IMR-90 (cell line): ENCODE measurements at regions not wholly inside any gene's neighbourhood (a gene's known extent, or its start where the extent isn't known, plus 50 kb on each side); places are given as distances from the start of the nearest gene placed in this dataset.

Experiments used
- ATAC-seq: fragments of 200-7000 bp; cut with Tn5 transposase; 2 replicates; pipeline ENCODE4 v1.9.1; 2020; ENCODE audit warnings: low read depth, mild to moderate bottlenecking, moderate library complexity
- BruUV-seq: library from RNA; stranded (reverse); fragments of 400-500 nt; replicated peaks from 2 replicates; lab custom pipeline; 2021; lab: Mats Ljungman, UMichigan
- CTCF ChIA-PET: fragments of 300-600 bp; formaldehyde crosslinking; extraction: SDS; loops from one replicate; lab custom pipeline; 2021; ENCODE audit warnings: antibody characterized with exemption; lab: Yijun Ruan, JAX
- POLR2A ChIA-PET: fragments of 300-600 bp; sonication (Branson Sonifier 250); formaldehyde crosslinking; loops from one replicate; lab custom pipeline; 2022; ENCODE audit warnings: antibody characterized with exemption; ENCODE audit not compliant: unreplicated experiment; lab: Charles Lee
- DNase-seq: peaks from one replicate; pipeline ENCODE4 v3.0.0; 2013
- H2AFZ ChIP-seq: replicated peaks from 2 replicates; pipeline ENCODE3; 2013; ENCODE audit warnings: low read length, mild to moderate bottlenecking; ENCODE audit not compliant: poor library complexity
- H2AK5ac ChIP-seq: 2 replicates; pipeline ENCODE4 v1.6.1; 2013; ENCODE audit warnings: low read depth, low read length, inconsistent platforms
- H2AK9ac ChIP-seq: replicated peaks from 2 replicates; pipeline ENCODE3; 2013; ENCODE audit warnings: mild to moderate bottlenecking, low read depth, low read length, moderate library complexity; ENCODE audit not compliant: poor library complexity
- H2BK120ac ChIP-seq: 2 replicates; pipeline ENCODE4 v1.6.1; 2013; ENCODE audit warnings: low read depth, low read length, inconsistent platforms
- H2BK15ac ChIP-seq: 3 replicates; pipeline ENCODE4 v1.6.1; 2013; ENCODE audit warnings: low read depth, low read length, inconsistent platforms
- H2BK20ac ChIP-seq: 2 replicates; pipeline ENCODE4 v1.6.1; 2013; ENCODE audit warnings: low read depth, mild to moderate bottlenecking, inconsistent platforms, low read length, moderate library complexity
- H2BK5ac ChIP-seq: 2 replicates; pipeline ENCODE4 v1.6.1; 2013; ENCODE audit warnings: mild to moderate bottlenecking, low read depth, low read length, inconsistent platforms; ENCODE audit not compliant: poor library complexity, severe bottlenecking
- H3K14ac ChIP-seq: replicated peaks from 2 replicates; pipeline ENCODE4 v1.6.1; 2013; ENCODE audit warnings: low read depth, low read length, inconsistent platforms
- H3K18ac ChIP-seq: 2 replicates; pipeline ENCODE4 v1.6.1; 2013; ENCODE audit warnings: low read depth, low read length, control low read depth
- H3K23ac ChIP-seq: 2 replicates; pipeline ENCODE4 v1.6.1; 2013; ENCODE audit warnings: low read depth, low read length, inconsistent platforms
- H3K27ac ChIP-seq: 2 replicates; pipeline ENCODE4 v1.5.1; 2013; ENCODE audit warnings: mild to moderate bottlenecking, control low read depth, low read length; ENCODE audit not compliant: insufficient read depth
- H3K27me3 ChIP-seq: 2 replicates; pipeline ENCODE4 v1.6.1; 2013; ENCODE audit warnings: low read length; ENCODE audit not compliant: control insufficient read depth, insufficient read depth
- H3K36me3 ChIP-seq: 2 replicates; pipeline ENCODE4 v1.6.1; 2013; ENCODE audit warnings: low read length, mixed read lengths; ENCODE audit not compliant: control insufficient read depth, insufficient read depth
- H3K4ac ChIP-seq: 2 replicates; pipeline ENCODE4 v1.6.1; 2013; ENCODE audit warnings: low read depth, low read length, inconsistent platforms
- H3K4me1 ChIP-seq: 2 replicates; pipeline ENCODE4 v1.6.1; 2013; ENCODE audit warnings: low read length, mixed read lengths; ENCODE audit not compliant: control insufficient read depth, insufficient read depth
- H3K4me2 ChIP-seq: 2 replicates; pipeline ENCODE4 v1.6.1; 2013; ENCODE audit warnings: low read depth, mild to moderate bottlenecking, control low read depth, low read length, moderate library complexity
- H3K4me3 ChIP-seq: 2 replicates; pipeline ENCODE4 v1.5.1; 2013; ENCODE audit warnings: low read depth, mild to moderate bottlenecking, control low read depth, low read length, moderate library complexity; ENCODE audit not compliant: insufficient read depth
- H3K56ac ChIP-seq: 2 replicates; pipeline ENCODE4 v1.6.1; 2013; ENCODE audit warnings: low read length, inconsistent platforms; ENCODE audit not compliant: insufficient read depth; ENCODE audit errors: extremely low read depth
- H3K79me1 ChIP-seq, 2 experiments: 2 replicates each; pipeline ENCODE4 v1.6.1; 2013; ENCODE audit warnings: low read length in 2 of 2, inconsistent platforms in 1 of 2, low read depth in 1 of 2
- H3K9ac ChIP-seq: 2 replicates; pipeline ENCODE4 v1.6.1; 2013; ENCODE audit warnings: low read depth, low read length, control low read depth
- H3K9me1 ChIP-seq: 2 replicates; pipeline ENCODE4 v1.6.1; 2013; ENCODE audit warnings: low read length, inconsistent platforms; ENCODE audit not compliant: insufficient read depth
- H3K9me3 ChIP-seq: 2 replicates; pipeline ENCODE4 v1.6.1; 2013; ENCODE audit warnings: low read length; ENCODE audit not compliant: control insufficient read depth, insufficient read depth
- H4K20me1 ChIP-seq: 2 replicates; pipeline ENCODE4 v1.6.1; 2013; ENCODE audit warnings: low read length, inconsistent platforms; ENCODE audit not compliant: insufficient read depth
- H4K5ac ChIP-seq: 2 replicates; pipeline ENCODE4 v1.6.1; 2013; ENCODE audit warnings: mild to moderate bottlenecking, low read depth, low read length, control low read depth
- H4K8ac ChIP-seq, 2 experiments: 2 replicates each; pipeline ENCODE4 v1.6.1; 2013; ENCODE audit warnings: low read depth in 2 of 2, low read length in 2 of 2, control low read depth in 1 of 2, inconsistent platforms in 1 of 2
- H4K91ac ChIP-seq: 2 replicates; pipeline ENCODE4 v1.6.1; 2013; ENCODE audit warnings: low read depth, low read length, inconsistent platforms; ENCODE audit not compliant: insufficient read depth
- CEBPB ChIP-seq: IDR thresholded peaks from 2 replicates; pipeline ENCODE4 v1.6.1; 2012; ENCODE audit warnings: low read depth, low read length, improper control_type of control experiment
- MAFK ChIP-seq: IDR thresholded peaks from 2 replicates; pipeline ENCODE4 v1.6.1; 2012; ENCODE audit warnings: low read depth, low read length, improper control_type of control experiment
- MXI1 ChIP-seq: IDR thresholded peaks from 2 replicates; pipeline ENCODE4 v1.6.1; 2012; ENCODE audit warnings: low read depth, mild to moderate bottlenecking, low read length, moderate library complexity, borderline replicate concordance
- RFX5 ChIP-seq: IDR thresholded peaks from 2 replicates; pipeline ENCODE4 v1.8.0; 2012; ENCODE audit warnings: low read depth, mild to moderate bottlenecking, low read length, moderate library complexity
- WGBS, 2 experiments: methylation state at CpG; one replicate each; pipeline versions ENCODE4 v1.1.5 to v1.1.7; 2013; ENCODE audit warnings: missing lambda C conversion rate in 2 of 2; ENCODE audit not compliant: insufficient read length in 1 of 2; ENCODE audit errors: extremely low coverage in 2 of 2; 5-methylcytosine and 5-hydroxymethylcytosine counted together
- dilution Hi-C: fragments of 300-500 bp; cut with HindIII; formaldehyde crosslinking; loops from one replicate; pipeline ENCODE4 v1.14.3; 2018; ENCODE audit warnings: low sequenced_read_pairs; ENCODE audit not compliant: unreplicated experiment
- in situ Hi-C: fragments of 300-500 bp; cut with MboI; formaldehyde crosslinking; loops from 3 replicates; pipeline ENCODE4 v1.14.3; 2019; ENCODE audit warnings: low sequenced_read_pairs, inconsistent platforms, mixed read lengths
- intact Hi-C: fragments of 100-400 bp; cut with micrococcal nuclease; formaldehyde crosslinking; loops from 2 replicates; pipeline ENCODE4 v1.10.0; 2022

DNA sequence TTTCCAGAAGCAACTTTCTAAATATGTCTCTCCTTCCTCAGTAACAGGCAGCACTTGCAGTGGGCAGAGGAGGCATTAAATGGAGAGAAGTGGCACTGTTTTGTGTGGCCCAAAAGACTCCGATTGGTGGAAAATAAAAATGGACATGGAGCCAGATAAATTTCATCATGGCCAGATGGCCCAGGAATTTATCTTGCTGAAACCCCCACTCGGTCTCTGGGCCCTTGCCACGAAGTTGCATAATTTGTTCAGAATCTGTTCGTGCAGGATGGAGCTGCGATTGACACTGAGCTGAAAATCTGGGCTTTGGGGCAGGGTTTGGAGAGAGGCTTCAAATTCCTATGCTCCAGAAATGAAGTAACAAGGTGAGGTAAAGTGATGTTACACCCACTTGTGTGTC lies 65.5 kb downstream of the C11orf91 start:
- no peaks in the 10 kb centered on the region for H3K27me3 ChIP-seq
- no peak overlapping the region for H2AFZ ChIP-seq
- H2BK120ac ChIP-seq: peak overlapping the region; percentile 88
- H3K56ac ChIP-seq: no peak overlapping the region; the same call in 1 of the 2 replicates
- BruUV-seq: no TSS peak
- peak overlapping the region; percentile 45 to 53; a peak in 2 of 4 replicates for H4K8ac ChIP-seq
- H2AK5ac ChIP-seq: peak overlapping the region; percentile 82
- H3K36me3 ChIP-seq: no peaks in the 10 kb centered on the region
- H3K9me1 ChIP-seq: peaks cover 21% of the 10 kb centered on the region
- no peak overlapping the region for H3K4me3 ChIP-seq
- no peak overlapping the region for H3K27ac ChIP-seq
- peaks cover 0 to 12% of the 10 kb centered on the region in 2 experiments; a peak in 2 of 4 replicates for H3K79me1 ChIP-seq
- ChIA-PET CTCF (no interaction called here), POLR2A (no interaction called here)
- peak overlapping the region; percentile 58 for H4K91ac ChIP-seq
- H3K14ac ChIP-seq: peak overlapping the region; percentile 65; the same call in 1 of the 2 replicates
- no peak overlapping the region for H2BK5ac ChIP-seq
- H3K9me3 ChIP-seq: no peaks in the 10 kb centered on the region
- H3K18ac ChIP-seq: peak overlapping the region; percentile 22; the same call in 1 of the 2 replicates
- intact Hi-C loops (no loop called here), in situ Hi-C loops (no loop called here), dilution Hi-C loops (no loop called here)
- DNase-seq (peak; percentile 58), ATAC-seq (no peak)
- H3K23ac ChIP-seq: no peak overlapping the region
- H2AK9ac ChIP-seq: no peak overlapping the region
- peak overlapping the region; percentile 84 for H2BK20ac ChIP-seq
- peaks cover 8% of the 10 kb centered on the region for H3K4me1 ChIP-seq
- no peaks in the 10 kb centered on the region for H4K20me1 ChIP-seq
- 50% methylated on average over 5 of the region's 5 CpGs; no CpG with 5 or more reads in 1 of the 2 experiments for WGBS, 2 experiments
- TF ChIP-seq RFX5 (no peak), MAFK (no peak), MXI1 (no peak), CEBPB (peak; percentile 72)
- H3K9ac ChIP-seq: no peak overlapping the region
- H2BK15ac ChIP-seq: peak overlapping the region; percentile 62; the same call in 1 of the 3 replicates
- H3K4me2 ChIP-seq: no peak overlapping the region
- peak overlapping the region; percentile 70 for H3K4ac ChIP-seq
- H4K5ac ChIP-seq: no peak overlapping the region
